ENCODE measurements at regions not wholly inside any gene's neighbourhood (a gene's known extent, or its start where the extent isn't known, plus 50 kb on each side); places are given as distances from the start of the nearest gene placed in this dataset.

- no peak for TF ChIP-seq CTCF (IDR thresholded peaks at IDR 0.05)
- TF ChIP-seq ELF4 (CRISPR knock-in tag; IDR thresholded peaks at IDR 0.05; ENCODE audit: low read depth): no peak
- no peak for TF ChIP-seq AFF4 (CRISPR knock-in tag; IDR thresholded peaks at IDR 0.05; ENCODE audit: borderline replicate concordance)
- no peak for TF ChIP-seq NFATC4 (CRISPR knock-in tag; IDR thresholded peaks at IDR 0.05)
- no peak for TF ChIP-seq FOXJ3 (CRISPR knock-in tag; IDR thresholded peaks at IDR 0.05; ENCODE audit: borderline replicate concordance)
- no peak for TF ChIP-seq E2F4 (CRISPR knock-in tag; IDR thresholded peaks at IDR 0.05; ENCODE audit: borderline replicate concordance, low read depth)
- no peak for TF ChIP-seq ZMAT4 (CRISPR knock-in tag; IDR thresholded peaks at IDR 0.05)
- no peak for TF ChIP-seq SP1 (CRISPR knock-in tag; conservative IDR thresholded peaks at IDR 0.05)
- no peak for TF ChIP-seq SMAD3 (CRISPR knock-in tag; IDR thresholded peaks at IDR 0.05; ENCODE audit: borderline replicate concordance)
These were observed 168.0 kb upstream of the NDN start (continued) for GRCh38 chr15:23854912-23855659.

GRCh38 chr15:23855947-23856346, 168.8 kb upstream of the NDN start:
- Mint-ChIP-seq H3K36me3 (peaks cover 17% of the 10 kb centered on the region), H3K9me3 (peaks cover 23% of the 10 kb centered on the region)
- CTCF ChIA-PET: interaction anchor here (1.6 to 2.1 kb wide), 2 partner anchors 22 to 209 kb away, joined by 5 read pairs; partner anchors contain the start of gene MAGEL2

GRCh38 chr15:23857028-23857641, 170.0 kb upstream of the NDN start:
- peaks cover 10% of the 10 kb centered on the region for H3K27me3 Mint-ChIP-seq (ENCODE audit: low read depth)
- peaks cover 26% of the 10 kb centered on the region for H3K9me3 Mint-ChIP-seq
- peak overlapping the region; percentile 55 for H3K4me3 Mint-ChIP-seq
- H3K27ac Mint-ChIP-seq: no peak overlapping the region
- ATAC-seq (peak; percentile 65), DNase-seq (ENCODE audit: low spot score) (peak; percentile 69)
- H3K36me3 Mint-ChIP-seq: peaks cover 16% of the 10 kb centered on the region
- TF ChIP-seq CBFB (CRISPR knock-in tag; IDR thresholded peaks at IDR 0.05; ENCODE audit: low read depth): no peak
- peak; percentile 48 for TF ChIP-seq CTCF (IDR thresholded peaks at IDR 0.05)
- ChIA-PET CTCF (interaction anchor here (0.6 to 2.1 kb wide), 5 partner anchors 21 to 212 kb away, joined by 3 to 8 read pairs (median 5); partner anchors contain the start of gene MAGEL2), POLR2A (interaction anchor here (0.6 kb wide), 1 partner anchor 219 kb away, joined by 3 read pairs; no protein-coding TSS in a partner anchor)
- H3K4me1 Mint-ChIP-seq: peaks cover 47% of the 10 kb centered on the region

More at GRCh38 chr15:23855947-23856346, 168.8 kb upstream of the NDN start:
- TF ChIP-seq TEAD4 (CRISPR knock-in tag; IDR thresholded peaks at IDR 0.05) (no peak), TP53 (CRISPR knock-in tag; IDR thresholded peaks at IDR 0.05) (no peak), SMAD4 (CRISPR knock-in tag; IDR thresholded peaks at IDR 0.05) (no peak), NR1H2 (CRISPR knock-in tag; IDR thresholded peaks at IDR 0.05) (no peak), ETV6 (CRISPR knock-in tag; IDR thresholded peaks at IDR 0.05) (no peak), MYBL2 (CRISPR knock-in tag; IDR thresholded peaks at IDR 0.05) (no peak), ZNF138 (CRISPR knock-in tag; conservative IDR thresholded peaks at IDR 0.05) (no peak)
- peaks cover 8% of the 10 kb centered on the region for H3K27me3 Mint-ChIP-seq (ENCODE audit: low read depth)
- H3K4me3 Mint-ChIP-seq: no peak overlapping the region
- POLR2A ChIA-PET: no interaction called here
- no peak for DNase-seq (ENCODE audit: low spot score)
- no peak for ATAC-seq
- H3K27ac Mint-ChIP-seq: no peak overlapping the region
- peaks cover 43% of the 10 kb centered on the region for H3K4me1 Mint-ChIP-seq
